ENCODE measurements at regions not wholly inside any gene's neighbourhood (a gene's known extent, or its start where the extent isn't known, plus 50 kb on each side); places are given as distances from the start of the nearest gene placed in this dataset.

DNA sequence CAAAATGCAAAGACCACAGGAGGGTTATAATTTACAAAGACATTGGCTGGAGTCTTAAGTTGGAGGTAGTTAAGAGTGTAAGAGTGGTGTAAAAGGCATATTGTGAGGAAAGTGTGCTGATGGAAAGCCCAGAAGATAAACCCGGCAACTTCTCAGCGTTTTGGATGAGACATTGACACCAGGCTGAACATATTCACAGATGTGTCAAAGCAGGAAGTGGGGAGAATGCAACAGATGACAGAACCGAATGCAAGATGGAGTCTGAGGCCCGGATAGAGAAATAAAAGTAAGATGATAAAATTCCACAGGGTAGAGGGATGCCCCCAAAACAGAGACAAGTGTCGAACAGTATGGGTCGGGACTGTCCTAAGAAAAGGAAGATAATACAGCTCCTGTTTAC, 230.4 kb upstream of the TMEM72 start:
- H3K36me3 ChIP-seq (ENCODE audit: insufficient read depth, low read length), result no peaks in the 10 kb centered on the region
- H3K27me3 ChIP-seq (ENCODE audit: insufficient read depth, low read length), result no peaks in the 10 kb centered on the region
- DNase-seq (ENCODE audit: insufficient read length, low spot score, missing footprints), result no peak
- no peak overlapping the region for H3K4me3 ChIP-seq (ENCODE audit: insufficient read depth, low read length)
- H3K27ac ChIP-seq (ENCODE audit: low read depth, low read length), result no peak overlapping the region
- TF ChIP-seq, protein P1, sequence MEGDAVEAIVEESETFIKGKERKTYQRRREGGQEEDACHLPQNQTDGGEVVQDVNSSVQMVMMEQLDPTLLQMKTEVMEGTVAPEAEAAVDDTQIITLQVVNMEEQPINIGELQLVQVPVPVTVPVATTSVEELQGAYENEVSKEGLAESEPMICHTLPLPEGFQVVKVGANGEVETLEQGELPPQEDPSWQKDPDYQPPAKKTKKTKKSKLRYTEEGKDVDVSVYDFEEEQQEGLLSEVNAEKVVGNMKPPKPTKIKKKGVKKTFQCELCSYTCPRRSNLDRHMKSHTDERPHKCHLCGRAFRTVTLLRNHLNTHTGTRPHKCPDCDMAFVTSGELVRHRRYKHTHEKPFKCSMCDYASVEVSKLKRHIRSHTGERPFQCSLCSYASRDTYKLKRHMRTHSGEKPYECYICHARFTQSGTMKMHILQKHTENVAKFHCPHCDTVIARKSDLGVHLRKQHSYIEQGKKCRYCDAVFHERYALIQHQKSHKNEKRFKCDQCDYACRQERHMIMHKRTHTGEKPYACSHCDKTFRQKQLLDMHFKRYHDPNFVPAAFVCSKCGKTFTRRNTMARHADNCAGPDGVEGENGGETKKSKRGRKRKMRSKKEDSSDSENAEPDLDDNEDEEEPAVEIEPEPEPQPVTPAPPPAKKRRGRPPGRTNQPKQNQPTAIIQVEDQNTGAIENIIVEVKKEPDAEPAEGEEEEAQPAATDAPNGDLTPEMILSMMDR (IDR thresholded peaks at IDR 0.05; ENCODE audit: extremely low read depth, low read depth, low read length), result no peak
- no peaks in the 10 kb centered on the region for H3K9me3 ChIP-seq (ENCODE audit: low read depth, low read length)
- H3K79me2 ChIP-seq (ENCODE audit: insufficient read depth, low read length), result no peaks in the 10 kb centered on the region
- no peaks in the 10 kb centered on the region for H4K20me1 ChIP-seq (ENCODE audit: insufficient read depth, low read length)
- no peak overlapping the region for H3K4me2 ChIP-seq (ENCODE audit: insufficient read depth, low read length)
- peaks cover 4% of the 10 kb centered on the region for H3K4me1 ChIP-seq (ENCODE audit: insufficient read depth, low read length)
- no peak overlapping the region for H2AFZ ChIP-seq (ENCODE audit: low read length)

DNA sequence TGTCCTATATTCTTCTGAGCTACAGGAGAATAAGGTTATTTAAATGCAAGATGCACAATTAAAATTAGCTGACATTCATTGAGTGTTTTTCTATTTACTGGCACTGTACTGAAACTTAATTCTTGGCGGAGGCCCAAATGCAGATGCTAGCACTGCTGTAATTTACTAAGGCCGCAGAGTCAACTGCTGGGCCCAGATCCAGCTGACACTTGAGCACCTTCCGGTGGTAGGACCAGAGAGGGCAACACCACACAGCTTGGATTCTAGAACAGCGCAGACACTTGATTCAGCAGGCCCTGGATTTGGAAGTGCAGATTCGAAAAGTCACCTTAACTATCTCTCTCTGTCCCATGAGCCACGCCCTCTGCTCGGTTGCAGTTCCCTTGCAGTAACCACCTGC, 228.6 kb upstream of the TMEM72 start:
- Histone ChIP-seq H3K4me1 (ENCODE audit: insufficient read depth, low read length) (peaks cover 4% of the 10 kb centered on the region), H3K36me3 (ENCODE audit: insufficient read depth, low read length) (no peaks in the 10 kb centered on the region), H3K4me3 (ENCODE audit: insufficient read depth, low read length) (no peak overlapping the region), H3K27me3 (ENCODE audit: insufficient read depth, low read length) (no peaks in the 10 kb centered on the region), H3K9me3 (ENCODE audit: low read depth, low read length) (no peaks in the 10 kb centered on the region), H3K27ac (ENCODE audit: low read depth, low read length) (no peak overlapping the region), H2AFZ (ENCODE audit: low read length) (no peak overlapping the region), H3K79me2 (ENCODE audit: insufficient read depth, low read length) (no peaks in the 10 kb centered on the region), H3K4me2 (ENCODE audit: insufficient read depth, low read length) (no peak overlapping the region), H4K20me1 (ENCODE audit: insufficient read depth, low read length) (no peaks in the 10 kb centered on the region)
- no peak for DNase-seq (ENCODE audit: insufficient read length, low spot score, missing footprints)
- TF ChIP-seq, protein P1 (IDR thresholded peaks at IDR 0.05; ENCODE audit: extremely low read depth, low read depth, low read length), result no peak

DNA sequence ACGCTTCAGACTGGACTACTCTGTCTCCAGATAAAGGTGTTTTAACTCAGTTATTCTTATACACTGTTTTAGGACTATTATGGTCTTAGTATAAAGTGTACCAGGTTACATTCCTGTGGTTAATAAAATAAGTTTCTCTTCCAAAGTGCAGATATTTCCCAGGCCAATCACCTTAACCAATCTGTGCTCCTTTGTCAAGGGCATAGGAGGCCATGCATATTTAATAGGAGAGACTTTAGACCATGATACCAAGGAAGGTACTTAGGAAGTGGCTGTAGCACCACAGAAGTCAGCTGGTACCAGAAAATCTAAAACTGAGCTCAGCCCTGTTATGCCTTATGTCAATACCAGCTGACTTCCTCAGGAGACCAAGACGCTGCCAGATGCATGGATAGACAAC, 226.5 kb upstream of the TMEM72 start:
- Histone ChIP-seq H3K36me3 (ENCODE audit: insufficient read depth, low read length) (no peaks in the 10 kb centered on the region), H3K79me2 (ENCODE audit: insufficient read depth, low read length) (no peaks in the 10 kb centered on the region), H2AFZ (ENCODE audit: low read length) (no peak overlapping the region), H3K4me1 (ENCODE audit: insufficient read depth, low read length) (peaks cover under 1% of the 10 kb centered on the region), H3K27me3 (ENCODE audit: insufficient read depth, low read length) (no peaks in the 10 kb centered on the region), H4K20me1 (ENCODE audit: insufficient read depth, low read length) (no peaks in the 10 kb centered on the region), H3K27ac (ENCODE audit: low read depth, low read length) (no peak overlapping the region), H3K4me3 (ENCODE audit: insufficient read depth, low read length) (no peak overlapping the region), H3K4me2 (ENCODE audit: insufficient read depth, low read length) (no peak overlapping the region), H3K9me3 (ENCODE audit: low read depth, low read length) (no peaks in the 10 kb centered on the region)
- DNase-seq (ENCODE audit: insufficient read length, low spot score, missing footprints), result no peak
- TF ChIP-seq, protein P1 (IDR thresholded peaks at IDR 0.05; ENCODE audit: extremely low read depth, low read depth, low read length), result no peak

DNA sequence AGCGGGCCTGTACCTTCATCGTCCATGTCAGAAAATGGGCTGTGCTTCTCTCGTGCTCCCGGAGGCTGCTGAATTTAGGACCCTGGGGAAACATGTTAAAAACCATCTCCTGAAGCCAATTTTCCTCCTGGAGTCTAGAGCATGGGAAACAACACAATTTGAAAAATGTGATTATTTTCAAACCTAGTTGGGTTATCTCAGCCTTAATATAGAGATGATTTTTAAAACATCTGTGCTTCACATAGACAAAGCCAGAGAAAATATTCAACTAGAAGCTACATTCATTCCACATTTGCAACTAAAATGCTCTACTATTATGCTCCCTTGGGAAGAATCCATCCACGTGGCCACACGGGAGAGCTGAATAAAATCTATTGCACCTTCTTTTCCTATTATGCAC, 225.9 kb upstream of the TMEM72 start:
- Histone ChIP-seq H3K4me3 (ENCODE audit: insufficient read depth, low read length) (no peak overlapping the region), H3K79me2 (ENCODE audit: insufficient read depth, low read length) (no peaks in the 10 kb centered on the region), H3K36me3 (ENCODE audit: insufficient read depth, low read length) (no peaks in the 10 kb centered on the region), H4K20me1 (ENCODE audit: insufficient read depth, low read length) (no peaks in the 10 kb centered on the region), H2AFZ (ENCODE audit: low read length) (no peak overlapping the region), H3K4me1 (ENCODE audit: insufficient read depth, low read length) (no peaks in the 10 kb centered on the region), H3K27me3 (ENCODE audit: insufficient read depth, low read length) (no peaks in the 10 kb centered on the region), H3K9me3 (ENCODE audit: low read depth, low read length) (no peaks in the 10 kb centered on the region), H3K4me2 (ENCODE audit: insufficient read depth, low read length) (no peak overlapping the region), H3K27ac (ENCODE audit: low read depth, low read length) (no peak overlapping the region)
- no peak for DNase-seq (ENCODE audit: insufficient read length, low spot score, missing footprints)
- TF ChIP-seq, protein P1 (IDR thresholded peaks at IDR 0.05; ENCODE audit: extremely low read depth, low read depth, low read length), result no peak
